GM12892 (cell line): ENCODE measurements at regions not wholly inside any gene's neighbourhood (a gene's known extent, or its start where the extent isn't known, plus 50 kb on each side); places are given as distances from the start of the nearest gene placed in this dataset.

Source experiments
- DNase-seq: peaks from one replicate; pipeline ENCODE4 v3.0.0; 2011; ENCODE audit not compliant: insufficient read length
- FAIRE-seq: peaks from 2 replicates; lab custom pipeline; 2011; peaks lifted over from hg19 to GRCh38; lab: Jason Lieb, UNC
- POLR2A ChIP-seq: IDR thresholded peaks from 2 replicates; pipeline ENCODE4 v1.6.1; 2011; ENCODE audit warnings: low read depth, low read length, control low read depth
- POLR2AphosphoS5 ChIP-seq: IDR thresholded peaks from 2 replicates; pipeline ENCODE4 v1.6.1; 2011; ENCODE audit warnings: low read depth, low read length, control low read depth
- TAF1 ChIP-seq: IDR thresholded peaks from 2 replicates; pipeline ENCODE4 v1.6.1; 2011; ENCODE audit warnings: low read depth, mild to moderate bottlenecking, control low read depth, low read length, borderline replicate concordance

- FAIRE-seq, result no peak
- no peak for DNase-seq
- TF ChIP-seq POLR2A (no peak), POLR2AphosphoS5 (no peak), TAF1 (no peak)
Measured at GRCh38 chr12:115574826-115575225, 702.7 kb downstream of the MED13L start.

- TF ChIP-seq TAF1 (no peak), POLR2A (no peak), POLR2AphosphoS5 (no peak)
- FAIRE-seq (peak; percentile 82), DNase-seq (peak; percentile 43)
Measured at GRCh38 chr12:115572440-115572839, 705.1 kb downstream of the MED13L start.

- DNase-seq (no peak), FAIRE-seq (no peak)
- TF ChIP-seq POLR2AphosphoS5, result no peak
- TF ChIP-seq POLR2A, result no peak
- no peak for TF ChIP-seq TAF1
Measured at GRCh38 chr12:115571446-115571845, 706.0 kb downstream of the MED13L start.

GRCh38 chr12:115571027-115571426 is 706.5 kb downstream of the MED13L start:
- FAIRE-seq (no peak), DNase-seq (no peak)
- TF ChIP-seq TAF1, result no peak

DNA sequence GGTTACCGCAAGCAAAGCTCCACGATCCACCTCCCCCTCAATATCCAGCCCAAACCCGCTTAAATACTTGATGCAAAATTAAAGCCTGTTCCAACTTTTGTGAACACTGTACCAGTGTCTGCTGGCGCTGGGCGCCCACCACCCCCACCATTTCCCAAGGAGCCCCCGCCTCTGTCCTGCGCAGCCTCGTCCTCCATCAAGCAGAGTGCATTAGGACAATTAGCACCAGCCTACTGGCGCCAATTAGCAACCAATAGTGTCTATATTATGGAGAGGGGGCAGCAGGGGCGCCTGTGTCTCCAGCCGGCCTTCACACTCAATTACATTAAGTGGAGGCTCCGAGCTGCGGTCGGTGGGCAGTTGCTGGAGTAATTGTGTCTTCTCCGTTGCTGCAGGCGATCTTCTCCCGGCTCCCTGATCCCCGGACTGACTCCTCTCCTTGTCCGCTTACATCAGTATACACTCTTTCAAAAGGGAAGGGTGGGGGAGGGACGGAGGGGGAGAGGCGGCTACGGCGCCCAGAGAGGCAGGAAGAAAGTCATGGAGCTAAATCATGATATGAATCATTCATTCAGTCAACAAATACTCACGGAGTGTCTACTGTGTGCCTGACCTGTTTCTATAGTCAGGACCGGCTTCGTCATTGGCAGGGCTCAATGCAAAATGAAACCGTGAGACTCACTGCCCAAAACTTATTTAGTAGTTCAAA is 707.3 kb downstream of the MED13L start:
- DNase-seq, result no peak

DNA sequence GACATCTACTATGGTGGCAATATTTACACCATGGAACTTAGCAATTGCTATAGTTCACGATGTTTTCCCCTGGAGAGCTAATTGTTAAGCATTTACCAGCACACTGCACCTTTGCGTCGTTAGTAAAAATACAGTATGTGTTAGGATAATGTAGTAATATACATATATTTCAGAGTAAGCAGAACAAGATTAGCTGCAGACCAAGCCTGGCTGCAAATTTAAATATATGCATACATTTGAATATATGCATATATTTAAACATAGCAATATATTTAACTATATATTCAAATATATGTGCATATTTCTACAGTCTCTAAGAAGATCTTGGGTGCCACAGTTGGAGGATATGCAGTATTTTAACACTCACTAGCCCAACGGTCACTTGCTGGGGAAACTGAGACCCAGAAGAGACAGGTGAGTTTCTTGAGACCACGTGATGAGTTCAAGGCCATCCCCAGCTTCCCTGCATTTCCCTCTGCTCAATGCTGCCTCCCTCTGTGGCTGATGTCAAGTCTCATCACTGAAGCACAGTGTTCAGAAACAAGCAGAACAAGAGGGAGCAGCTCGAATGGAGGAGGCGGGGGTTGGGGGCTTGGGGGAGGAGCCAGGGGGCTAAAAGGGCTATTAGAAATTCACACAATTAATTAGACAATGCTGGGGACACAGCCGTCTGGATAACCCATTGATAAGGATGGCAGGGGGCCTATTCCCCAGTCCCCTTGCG is 708.0 kb downstream of the MED13L start:
- DNase-seq (no peak), FAIRE-seq (no peak)
- TF ChIP-seq POLR2AphosphoS5 (no peak), POLR2A (no peak), TAF1 (no peak)

More for the DNA sequence above, 707.3 kb downstream of the MED13L start:
- FAIRE-seq, result no peak
- TF ChIP-seq POLR2A (no peak), POLR2AphosphoS5 (no peak), TAF1 (no peak)

DNA sequence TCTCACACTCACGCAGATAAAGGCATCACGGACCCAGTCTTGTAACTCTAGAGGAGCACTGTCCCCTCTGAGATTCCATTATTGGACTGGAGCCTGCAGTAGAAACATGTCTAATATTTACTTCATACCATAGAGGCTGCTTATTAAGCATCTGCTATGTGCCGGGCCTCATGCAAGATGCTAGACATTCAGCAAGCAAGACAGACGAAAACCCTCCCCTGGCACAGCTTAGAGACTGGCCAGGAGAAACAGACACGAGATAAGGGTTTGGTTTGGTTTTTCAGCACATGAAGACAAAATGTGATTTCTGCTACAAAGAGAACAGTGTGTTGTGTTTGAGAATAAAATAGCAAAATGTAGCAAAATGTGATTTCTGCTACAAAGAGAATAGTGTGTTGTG is 719.2 kb downstream of the MED13L start:
- FAIRE-seq (no peak), DNase-seq (no peak)
- TF ChIP-seq TAF1 (no peak), POLR2A (no peak), POLR2AphosphoS5 (no peak)

GRCh38 chr12:115553622-115554021 is 723.9 kb downstream of the MED13L start:
- no peak for TF ChIP-seq TAF1
- no peak for TF ChIP-seq POLR2AphosphoS5
- no peak for TF ChIP-seq POLR2A
- no peak for FAIRE-seq
- no peak for DNase-seq

GRCh38 chr12:115543269-115543668 is 734.2 kb downstream of the MED13L start:
- FAIRE-seq (no peak), DNase-seq (no peak)
- TF ChIP-seq POLR2AphosphoS5 (no peak), POLR2A (no peak), TAF1 (no peak)

DNA sequence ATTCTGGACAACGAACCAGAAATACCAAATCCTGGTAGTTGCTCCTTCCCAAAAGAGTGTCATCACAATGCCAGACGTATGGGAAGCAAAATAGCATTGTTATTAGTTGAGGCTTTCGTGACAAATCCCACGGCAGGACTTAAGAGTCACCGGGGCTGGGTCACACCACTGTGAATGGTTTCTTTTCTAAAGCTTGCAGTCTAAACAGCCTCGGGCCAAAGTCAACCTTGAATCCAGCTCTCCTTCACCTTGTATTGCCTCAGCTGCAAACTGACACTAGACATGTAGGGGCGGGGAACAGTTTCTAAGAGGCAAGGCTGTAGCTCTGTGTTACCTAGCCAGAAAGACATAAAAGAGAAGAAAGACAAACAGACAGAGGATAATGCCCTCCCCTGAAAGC is 734.8 kb downstream of the MED13L start:
- FAIRE-seq (no peak), DNase-seq (no peak)

GRCh38 chr12:115541891-115542421 is 735.5 kb downstream of the MED13L start:
- no peak for TF ChIP-seq POLR2A
- TF ChIP-seq TAF1, result no peak
- TF ChIP-seq POLR2AphosphoS5, result no peak
- no peak for FAIRE-seq
- DNase-seq, result no peak

More for the DNA sequence above, 734.8 kb downstream of the MED13L start:
- no peak for TF ChIP-seq TAF1

DNA sequence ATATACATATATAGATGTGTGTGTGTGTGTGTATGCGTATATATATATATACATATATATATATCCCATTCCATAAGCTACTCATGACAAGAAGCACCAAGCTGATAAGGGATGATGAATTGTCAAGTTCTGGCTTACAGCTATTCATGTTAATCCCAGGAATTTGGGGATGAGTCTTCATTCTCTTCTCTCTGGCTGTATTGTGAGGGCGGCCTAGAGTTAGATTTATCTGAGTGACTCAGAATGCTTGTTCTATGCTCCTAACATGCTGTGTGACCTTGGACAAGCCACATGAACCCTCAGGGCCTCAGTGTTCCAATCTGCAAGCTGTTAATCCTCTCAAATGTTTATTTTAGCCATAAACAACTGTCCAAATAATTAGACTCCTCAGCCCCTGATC is 749.0 kb downstream of the MED13L start:
- TF ChIP-seq POLR2A, result no peak
- no peak for TF ChIP-seq POLR2AphosphoS5
- TF ChIP-seq TAF1, result no peak
- FAIRE-seq, result no peak
- DNase-seq, result no peak
